HG03558 (cell line): ENCODE measurements at regions not wholly inside any gene's neighbourhood (a gene's known extent, or its start where the extent isn't known, plus 50 kb on each side); places are given as distances from the start of the nearest gene placed in this dataset.

Experiments used
- ATAC-seq: cut with Tn5 transposase; IDR thresholded peaks from one replicate; pipeline ENCODE4 v1.9.1; 2021; ENCODE audit warnings: moderate number of reproducible peaks; ENCODE audit not compliant: unreplicated experiment; ENCODE audit errors: extremely low read depth

DNA sequence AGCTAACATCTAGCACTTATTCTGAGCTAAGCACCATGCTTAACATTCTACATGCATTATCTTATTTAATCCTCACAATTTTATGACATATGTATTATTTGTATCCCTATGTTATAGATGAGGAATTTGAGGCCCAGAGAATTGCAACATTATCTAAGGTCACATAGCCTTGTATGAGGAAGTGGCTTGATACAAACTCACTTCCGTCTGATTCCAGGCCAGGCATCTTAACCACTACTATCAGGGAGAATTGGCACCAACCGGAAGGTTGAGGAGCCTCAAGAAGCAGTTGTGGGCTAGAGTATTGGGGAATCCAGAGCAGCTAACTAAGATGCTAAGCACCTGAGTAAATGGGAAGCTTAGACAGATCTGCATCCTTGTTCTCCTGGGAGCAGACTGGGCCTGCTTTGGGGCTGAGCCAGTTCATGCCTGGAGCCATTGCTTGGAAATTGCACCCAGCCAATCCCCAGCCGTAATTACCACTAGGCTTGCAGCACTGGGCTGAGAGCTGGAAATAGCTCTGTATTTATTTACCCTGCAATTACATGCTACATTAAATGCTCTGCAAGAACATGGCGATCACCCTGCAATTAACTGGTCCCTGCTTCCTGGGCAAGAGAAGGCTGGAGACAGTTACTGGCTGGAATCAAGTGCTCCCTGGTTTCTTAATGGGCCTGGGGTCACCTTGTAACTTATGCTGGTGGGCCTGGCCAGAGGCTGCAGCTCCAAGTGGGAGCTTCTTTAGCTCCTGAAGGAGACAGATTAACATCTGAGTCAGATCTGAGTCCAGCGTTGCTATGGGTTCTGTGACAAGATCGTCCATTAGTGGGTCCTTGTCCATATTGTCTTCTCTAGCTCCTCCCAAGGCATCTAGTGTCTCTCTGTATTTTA lies 273.1 kb upstream of the CCL2 start:
- no peak for ATAC-seq

GRCh38 chr17:33982909-33983308 lies 272.2 kb upstream of the CCL2 start:
- no peak for ATAC-seq

DNA sequence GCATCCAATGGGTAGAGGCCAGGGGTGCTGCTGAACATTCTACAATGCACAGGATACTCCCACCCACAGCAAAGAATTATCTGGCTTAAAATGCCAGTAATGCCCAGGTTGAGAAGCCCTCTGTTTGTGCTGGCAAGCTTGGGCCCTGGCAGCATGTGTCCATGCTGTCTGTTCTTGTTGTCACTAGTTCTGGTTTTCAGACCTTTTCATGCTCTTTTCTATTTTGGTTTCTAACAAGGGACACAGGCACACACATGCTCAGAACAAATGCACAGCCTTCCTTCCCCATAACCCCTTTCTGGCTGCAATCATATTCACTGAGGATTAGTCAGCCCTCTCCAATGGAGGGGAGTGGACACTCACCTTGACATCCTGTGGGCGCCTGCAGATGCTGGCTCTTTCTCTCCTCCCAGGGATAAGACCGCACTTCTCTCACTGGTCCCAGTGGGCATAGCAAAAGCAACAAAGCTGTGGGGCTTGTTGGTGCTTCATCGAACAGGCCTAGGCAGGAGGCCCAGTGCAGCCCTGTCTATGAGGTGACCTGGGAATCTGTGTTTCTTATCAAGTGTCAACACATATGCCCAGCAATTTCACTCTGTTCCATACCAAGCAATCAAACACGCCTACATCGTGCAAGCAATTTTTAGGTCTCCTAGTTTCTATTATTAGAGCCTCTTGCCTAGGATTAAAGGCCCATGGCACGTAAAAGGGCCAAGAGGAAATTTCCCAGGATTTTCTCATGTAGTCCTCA lies 271.1 kb upstream of the CCL2 start:
- no peak for ATAC-seq

- ATAC-seq = no peak
These were observed 269.0 kb upstream of the CCL2 start for GRCh38 chr17:33986088-33986487.

DNA sequence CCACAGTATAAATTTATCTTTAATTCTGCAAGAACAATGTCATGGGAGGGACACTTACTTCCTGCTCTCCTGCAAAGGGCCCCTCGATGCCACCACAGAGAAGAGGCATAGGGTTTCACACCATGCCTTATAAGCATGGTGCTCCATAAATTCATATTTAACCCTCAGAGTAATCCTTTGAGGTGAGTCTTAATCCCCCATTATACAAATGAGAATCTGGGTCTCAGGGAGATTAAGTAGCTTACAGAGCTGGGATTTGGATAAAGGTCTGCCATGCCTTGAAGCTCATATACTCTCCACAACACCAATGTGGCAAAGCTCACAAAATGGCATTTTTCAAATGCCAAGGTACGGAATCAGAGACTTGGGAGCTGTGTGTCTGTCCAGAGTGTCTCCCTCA lies 268.5 kb upstream of the CCL2 start:
- no peak for ATAC-seq

GRCh38 chr17:33987162-33987561 lies 267.9 kb upstream of the CCL2 start:
- ATAC-seq = no peak

GRCh38 chr17:33989361-33990148 lies 265.5 kb upstream of the CCL2 start:
- ATAC-seq = no peak

DNA sequence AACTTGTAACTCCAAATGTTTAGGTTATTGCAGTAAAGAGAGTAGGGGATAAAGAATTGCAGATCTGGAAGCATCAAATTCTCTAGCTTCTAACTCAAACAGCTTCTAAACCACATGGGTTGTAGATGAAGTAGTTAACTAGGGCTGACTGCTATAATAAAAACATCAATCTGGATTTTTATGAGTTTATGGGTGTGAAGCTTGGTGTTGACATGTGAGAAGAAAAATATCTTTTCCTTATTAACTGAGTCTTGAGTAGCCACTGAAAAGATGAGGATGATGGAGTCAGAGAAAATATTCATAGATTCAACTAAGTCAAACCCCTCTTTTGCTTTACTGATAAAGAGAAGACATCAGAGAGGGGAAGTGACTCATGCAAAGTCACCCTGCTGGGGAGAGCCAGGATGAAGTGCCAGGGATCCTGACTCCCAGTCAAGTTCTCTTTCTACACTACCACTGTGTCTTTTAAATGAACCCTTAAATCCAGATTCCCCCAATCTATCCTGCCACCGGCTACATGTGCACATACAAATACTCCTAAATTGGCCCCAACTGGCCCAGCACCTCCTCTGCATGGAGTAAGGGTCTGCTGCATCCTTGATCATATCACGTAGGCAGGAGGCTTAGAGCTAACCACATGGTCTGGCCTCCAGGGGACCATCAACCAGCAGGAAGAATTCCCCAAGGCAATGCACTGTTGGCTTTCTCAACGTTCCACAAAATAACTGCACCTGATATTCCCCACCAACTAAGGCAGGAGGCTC lies 264.0 kb upstream of the CCL2 start:
- ATAC-seq = no peak

DNA sequence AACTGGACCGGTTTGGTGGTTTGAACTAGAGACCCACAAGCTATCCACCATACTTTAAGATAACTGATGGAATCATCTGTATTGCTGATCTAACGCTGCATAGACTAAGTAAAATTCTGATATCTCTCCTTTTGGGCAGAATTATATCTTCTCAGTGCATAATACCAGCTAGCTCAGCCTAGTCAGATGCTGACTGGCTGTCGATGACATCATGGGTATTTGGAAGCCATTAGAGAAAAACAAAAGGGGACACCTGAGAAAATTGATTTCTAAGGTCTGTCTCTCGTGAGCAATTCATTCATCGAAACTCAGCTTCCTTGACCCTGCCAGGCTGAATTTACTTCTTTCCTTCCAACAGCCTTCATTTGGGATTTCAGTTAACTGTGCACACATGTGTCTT lies 263.0 kb upstream of the CCL2 start:
- ATAC-seq = no peak

DNA sequence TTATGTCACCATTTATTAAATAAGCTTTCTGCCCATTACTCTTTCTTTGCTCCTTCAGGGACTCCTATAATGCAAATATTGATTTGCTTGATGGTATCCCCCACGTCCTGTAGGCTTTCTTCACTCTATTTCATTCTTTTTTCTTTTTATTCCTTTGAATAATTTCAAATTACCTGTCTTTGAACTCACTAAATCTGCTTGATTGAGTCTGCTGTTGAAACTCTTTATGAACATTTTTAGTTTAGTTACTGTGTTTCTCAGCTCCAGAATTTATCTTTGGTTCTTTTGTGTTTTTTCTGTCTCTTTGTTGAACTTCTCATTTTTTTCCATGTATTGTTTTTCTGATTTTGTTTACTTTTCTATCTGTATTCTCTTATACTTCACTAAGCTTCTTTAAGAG lies 254.4 kb upstream of the CCL2 start:
- ATAC-seq = no peak

DNA sequence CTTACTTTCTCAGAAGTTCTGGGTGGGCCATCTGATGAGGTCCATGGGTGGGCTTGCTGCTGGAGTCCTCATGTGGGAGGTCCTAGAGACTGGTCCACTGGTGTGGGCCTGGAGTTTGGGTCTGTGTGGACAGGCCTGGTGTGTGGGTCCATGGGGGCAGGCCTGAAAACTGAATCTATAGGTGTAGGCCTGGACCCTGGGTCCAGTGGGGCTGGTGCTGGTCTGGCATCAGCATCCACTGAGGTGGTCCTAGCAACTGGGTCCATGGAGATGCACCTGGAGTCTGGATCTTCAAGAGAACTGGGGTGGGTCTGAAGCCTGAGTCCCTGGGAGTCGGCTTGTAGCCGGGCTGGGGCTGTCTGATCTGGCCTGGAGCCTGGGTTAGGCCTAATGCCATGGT lies 253.8 kb upstream of the CCL2 start:
- ATAC-seq = no peak

DNA sequence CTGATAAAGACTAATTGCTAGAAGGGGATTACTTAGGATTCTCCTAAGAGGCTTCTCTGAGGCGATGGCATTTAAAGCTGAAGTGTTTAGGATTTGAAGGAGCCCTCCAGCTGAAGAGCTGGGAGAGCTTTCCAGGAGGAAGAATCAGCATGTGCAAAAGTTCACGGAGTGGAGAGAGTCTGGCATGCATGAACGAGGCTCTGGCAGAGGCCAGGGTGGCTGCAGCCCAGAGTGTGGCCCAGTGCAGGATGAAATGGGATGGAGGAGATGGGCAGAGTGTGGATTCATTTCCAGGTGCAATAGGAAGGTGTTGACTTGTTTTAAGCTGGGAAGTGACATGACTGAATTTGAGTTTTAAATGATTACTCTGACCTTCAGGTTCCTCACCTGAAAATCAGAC lies 249.0 kb upstream of the CCL2 start:
- ATAC-seq = no peak

DNA sequence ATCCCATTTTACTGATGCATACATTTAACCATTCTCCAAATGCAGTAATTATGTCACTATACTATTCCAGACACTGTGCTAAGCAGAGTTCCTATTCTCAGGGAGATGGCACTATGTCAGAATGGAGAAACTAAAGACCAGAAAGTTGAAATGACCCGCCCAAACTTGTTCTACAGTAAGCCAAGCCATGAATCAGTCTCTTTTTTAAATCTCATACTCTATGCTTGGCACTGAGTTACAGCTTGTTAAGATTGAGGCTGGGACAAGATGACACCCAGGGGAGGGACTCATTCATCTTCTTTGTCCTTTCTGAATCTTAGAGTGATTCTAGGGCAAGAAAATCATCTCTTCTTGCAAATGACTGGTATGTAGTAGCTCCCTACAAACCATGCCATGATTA lies 247.0 kb upstream of the CCL2 start:
- ATAC-seq = no peak

- ATAC-seq = no peak
These were observed 245.2 kb upstream of the CCL2 start for GRCh38 chr17:34009912-34010311.

- no peak for ATAC-seq
These were observed 244.6 kb upstream of the CCL2 start for GRCh38 chr17:34010534-34010933.

DNA sequence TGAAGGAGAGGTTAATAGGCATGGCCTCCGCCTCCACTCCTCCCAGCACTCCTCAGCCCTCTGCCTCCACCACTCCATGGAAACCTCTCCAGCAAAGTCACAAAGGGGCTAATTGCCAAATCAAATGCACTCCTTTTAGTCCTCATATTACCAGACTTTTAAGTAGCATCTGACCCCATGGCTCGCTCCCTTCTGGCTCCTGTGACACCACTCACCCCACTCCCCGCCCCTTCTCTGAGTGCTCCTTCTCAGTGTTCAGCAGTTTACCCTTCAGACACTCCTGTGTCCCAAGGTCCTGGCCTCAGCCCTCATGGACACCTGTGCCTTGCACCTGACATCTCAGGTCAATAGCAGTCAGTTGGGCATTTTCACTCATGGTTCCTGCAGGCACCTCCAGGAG lies 243.5 kb upstream of the CCL2 start:
- ATAC-seq = no peak

- ATAC-seq = no peak
These were observed 242.2 kb upstream of the CCL2 start for GRCh38 chr17:34012709-34013375.

GRCh38 chr17:34015253-34015652 lies 239.8 kb upstream of the CCL2 start:
- no peak for ATAC-seq

DNA sequence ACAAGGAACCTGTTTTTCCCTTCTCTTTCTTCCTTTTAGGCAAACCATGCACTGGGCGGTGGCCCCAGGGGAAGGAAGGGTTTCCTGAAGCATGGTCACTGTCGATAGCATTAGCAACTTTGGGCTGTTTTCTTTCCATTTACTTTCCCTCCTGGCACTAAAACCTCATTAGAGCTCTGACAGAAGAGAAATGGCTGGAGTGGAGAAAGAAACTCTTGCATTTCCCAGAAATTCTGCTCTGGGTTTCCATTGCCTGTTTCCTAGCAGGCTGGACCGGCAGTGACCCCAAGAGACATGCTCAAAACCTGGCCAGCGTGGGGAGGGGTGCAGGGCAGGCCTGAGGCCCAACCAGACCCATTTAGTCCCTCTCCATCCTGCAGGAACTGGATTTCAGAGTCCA lies 230.7 kb upstream of the CCL2 start:
- no peak for ATAC-seq
